Stimulated activated naive CD8-positive, alpha-beta T cell treated with anti-CD3 and anti-CD28 coated beads, Interleukin-15, amount 100 ng/mL, for 72 hours (primary cell): ENCODE measurements at regions not wholly inside any gene's neighbourhood (a gene's known extent, or its start where the extent isn't known, plus 50 kb on each side); places are given as distances from the start of the nearest gene placed in this dataset.

Source experiments
- ATAC-seq: fragments of 150-1000 bp; cut with Tn5 transposase; 2 replicates; pipeline ENCODE4 v1.10.0; 2021; ENCODE audit warnings: mild to moderate bottlenecking, moderate library complexity
- DNase-seq, 2 donors: peaks; one replicate each; pipeline ENCODE4 v3.0.0; 2021 to 2022
- H3K27ac Mint-ChIP-seq, 2 donors: one replicate each; pipeline ENCODE4 v1.8.0; 2022; ENCODE audit warnings: mild to moderate bottlenecking in 2 of 2, mixed read lengths in 2 of 2, moderate library complexity in 2 of 2
- H3K27me3 Mint-ChIP-seq: one replicate; pipeline ENCODE4 v1.8.0; 2022; ENCODE audit warnings: mixed read lengths
- H3K4me1 Mint-ChIP-seq: one replicate; pipeline ENCODE4 v1.8.0; 2022; ENCODE audit warnings: mild to moderate bottlenecking, mixed read lengths
- H3K4me3 Mint-ChIP-seq, 2 donors: one replicate each; pipeline ENCODE4 v1.8.0; 2022; ENCODE audit warnings: mild to moderate bottlenecking in 2 of 2, mixed read lengths in 2 of 2, moderate library complexity in 1 of 2
- H3K9me3 Mint-ChIP-seq, 2 donors: one replicate each; pipeline ENCODE4 v1.8.0; 2022; ENCODE audit warnings: mixed read lengths in 2 of 2

GRCh38 chr1:223445402-223445801, 52.2 kb downstream of the CCDC185 start:
- Mint-ChIP-seq H3K4me1 (no peaks in the 10 kb centered on the region), H3K9me3 (peaks cover 13 to 38% of the 10 kb centered on the region in 2 donors), H3K4me3 (no peak overlapping the region), H3K27ac (no peak overlapping the region), H3K27me3 (no peaks in the 10 kb centered on the region)
- DNase-seq (no peak), ATAC-seq (no peak)

- Mint-ChIP-seq H3K4me3 (no peak overlapping the region), H3K27me3 (no peaks in the 10 kb centered on the region), H3K27ac (no peak overlapping the region), H3K4me1 (no peaks in the 10 kb centered on the region), H3K9me3 (no peaks in the 10 kb centered on the region)
- ATAC-seq (no peak), DNase-seq (no peak)
Measured at GRCh38 chr1:223453902-223454301, 60.7 kb downstream of the CCDC185 start.

- no peaks in the 10 kb centered on the region for H3K9me3 Mint-ChIP-seq
- H3K27me3 Mint-ChIP-seq = no peaks in the 10 kb centered on the region
- ATAC-seq = no peak
- no peaks in the 10 kb centered on the region for H3K4me1 Mint-ChIP-seq
- DNase-seq = no peak
- H3K4me3 Mint-ChIP-seq = no peak overlapping the region
- no peak overlapping the region for H3K27ac Mint-ChIP-seq
Measured at GRCh38 chr1:223454959-223455358, 61.7 kb downstream of the CCDC185 start.

- Mint-ChIP-seq H3K9me3 (no peaks in the 10 kb centered on the region), H3K27me3 (no peaks in the 10 kb centered on the region), H3K4me1 (no peaks in the 10 kb centered on the region), H3K27ac (no peak overlapping the region), H3K4me3 (no peak overlapping the region)
- ATAC-seq (no peak), DNase-seq (no peak)
Measured at GRCh38 chr1:223455470-223455869, 62.3 kb downstream of the CCDC185 start.

- H3K27me3 Mint-ChIP-seq = no peaks in the 10 kb centered on the region
- no peak overlapping the region for H3K4me3 Mint-ChIP-seq
- H3K27ac Mint-ChIP-seq = no peak overlapping the region
- H3K9me3 Mint-ChIP-seq = no peaks in the 10 kb centered on the region
- no peak for DNase-seq
- no peak for ATAC-seq
- H3K4me1 Mint-ChIP-seq = no peaks in the 10 kb centered on the region
Measured at GRCh38 chr1:223456747-223457146, 63.5 kb downstream of the CCDC185 start.

GRCh38 chr1:223460566-223461189, 67.5 kb downstream of the CCDC185 start:
- H3K27ac Mint-ChIP-seq = no peak overlapping the region

GRCh38 chr1:223462047-223462630, 68.9 kb downstream of the CCDC185 start:
- DNase-seq = no peak

More at GRCh38 chr1:223460566-223461189, 67.5 kb downstream of the CCDC185 start:
- no peak for ATAC-seq
- no peak for DNase-seq
- Mint-ChIP-seq H3K4me3 (no peak overlapping the region), H3K4me1 (no peaks in the 10 kb centered on the region), H3K9me3 (no peaks in the 10 kb centered on the region), H3K27me3 (no peaks in the 10 kb centered on the region)

GRCh38 chr1:223462866-223463404, 69.7 kb downstream of the CCDC185 start:
- no peaks in the 10 kb centered on the region for H3K4me1 Mint-ChIP-seq
- ATAC-seq (no peak), DNase-seq (no peak)
- no peaks in the 10 kb centered on the region for H3K27me3 Mint-ChIP-seq
- H3K9me3 Mint-ChIP-seq = no peaks in the 10 kb centered on the region
- H3K27ac Mint-ChIP-seq = no peak overlapping the region
- H3K4me3 Mint-ChIP-seq = no peak overlapping the region

More at GRCh38 chr1:223462047-223462630, 68.9 kb downstream of the CCDC185 start:
- Mint-ChIP-seq H3K4me1 (no peaks in the 10 kb centered on the region), H3K27ac (no peak overlapping the region), H3K9me3 (no peaks in the 10 kb centered on the region), H3K27me3 (no peaks in the 10 kb centered on the region), H3K4me3 (no peak overlapping the region)
- no peak for ATAC-seq

- H3K4me1 Mint-ChIP-seq = no peaks in the 10 kb centered on the region
- H3K9me3 Mint-ChIP-seq = no peaks in the 10 kb centered on the region
- H3K27ac Mint-ChIP-seq = peak overlapping the region in 1 of 2 donors; percentile 44
- no peaks in the 10 kb centered on the region for H3K27me3 Mint-ChIP-seq
- DNase-seq (no peak), ATAC-seq (no peak)
- no peak overlapping the region for H3K4me3 Mint-ChIP-seq
Measured at GRCh38 chr1:223466151-223466550, 72.9 kb downstream of the CCDC185 start.

- DNase-seq (no peak), ATAC-seq (no peak)
- no peak overlapping the region for H3K4me3 Mint-ChIP-seq
- no peaks in the 10 kb centered on the region for H3K4me1 Mint-ChIP-seq
- H3K27ac Mint-ChIP-seq = no peak overlapping the region
- H3K27me3 Mint-ChIP-seq = peaks cover 9% of the 10 kb centered on the region
- H3K9me3 Mint-ChIP-seq = no peaks in the 10 kb centered on the region
Measured at GRCh38 chr1:223471566-223471965, 78.4 kb downstream of the CCDC185 start.

- H3K9me3 Mint-ChIP-seq = no peaks in the 10 kb centered on the region
- DNase-seq = no peak
- H3K27me3 Mint-ChIP-seq = peaks cover 14% of the 10 kb centered on the region
- ATAC-seq = no peak
- H3K4me3 Mint-ChIP-seq = no peak overlapping the region
- H3K27ac Mint-ChIP-seq = peak overlapping the region in 1 of 2 donors; percentile 48
- no peaks in the 10 kb centered on the region for H3K4me1 Mint-ChIP-seq
Measured at GRCh38 chr1:223472057-223472456, 78.8 kb downstream of the CCDC185 start.

GRCh38 chr1:223473601-223474344, 80.6 kb downstream of the CCDC185 start:
- H3K4me1 Mint-ChIP-seq = no peaks in the 10 kb centered on the region
- DNase-seq (no peak), ATAC-seq (no peak)
- H3K27me3 Mint-ChIP-seq = peaks cover 30% of the 10 kb centered on the region
- H3K27ac Mint-ChIP-seq = no peak overlapping the region
- H3K4me3 Mint-ChIP-seq = no peak overlapping the region
- H3K9me3 Mint-ChIP-seq = no peaks in the 10 kb centered on the region

GRCh38 chr1:223474804-223475203, 81.6 kb downstream of the CCDC185 start:
- Mint-ChIP-seq H3K27ac (no peak overlapping the region), H3K9me3 (no peaks in the 10 kb centered on the region), H3K4me3 (no peak overlapping the region), H3K27me3 (peaks cover 33% of the 10 kb centered on the region), H3K4me1 (no peaks in the 10 kb centered on the region)
- DNase-seq (no peak), ATAC-seq (no peak)

- Mint-ChIP-seq H3K27ac (no peak overlapping the region), H3K4me3 (no peak overlapping the region), H3K9me3 (no peaks in the 10 kb centered on the region), H3K4me1 (no peaks in the 10 kb centered on the region), H3K27me3 (peaks cover 39% of the 10 kb centered on the region)
- DNase-seq = no peak
- ATAC-seq = no peak
Measured at GRCh38 chr1:223477456-223477855, 84.2 kb downstream of the CCDC185 start.

- Mint-ChIP-seq H3K27me3 (peaks cover 39% of the 10 kb centered on the region), H3K9me3 (no peaks in the 10 kb centered on the region), H3K27ac (no peak overlapping the region), H3K4me1 (no peaks in the 10 kb centered on the region), H3K4me3 (no peak overlapping the region)
- ATAC-seq = peak; percentile 16
- DNase-seq = no peak
Measured at GRCh38 chr1:223478606-223479005, 85.4 kb downstream of the CCDC185 start.

- DNase-seq (no peak), ATAC-seq (peak; percentile 41)
- H3K4me3 Mint-ChIP-seq = no peak overlapping the region
- H3K27ac Mint-ChIP-seq = no peak overlapping the region
- H3K27me3 Mint-ChIP-seq = peaks cover 39% of the 10 kb centered on the region
- no peaks in the 10 kb centered on the region for H3K9me3 Mint-ChIP-seq
- H3K4me1 Mint-ChIP-seq = no peaks in the 10 kb centered on the region
Measured at GRCh38 chr1:223479261-223479660, 86.0 kb downstream of the CCDC185 start.
